GM12891 (cell line): ENCODE measurements at regions not wholly inside any gene's neighbourhood (a gene's known extent, or its start where the extent isn't known, plus 50 kb on each side); places are given as distances from the start of the nearest gene placed in this dataset.

ENCODE experiments used
- PAX5 ChIP-seq: IDR thresholded peaks from 2 replicates; pipeline ENCODE4 v1.6.1; 2011; ENCODE audit warnings: low read length, moderate library complexity, mild to moderate bottlenecking; ENCODE audit not compliant: insufficient read depth, severe bottlenecking
- POLR2A ChIP-seq: IDR thresholded peaks from 2 replicates; pipeline ENCODE4 v1.6.1; 2011; ENCODE audit warnings: low read depth, low read length, control low read depth
- POLR2AphosphoS5 ChIP-seq: IDR thresholded peaks from 2 replicates; pipeline ENCODE4 v1.6.1; 2011; ENCODE audit warnings: low read depth, low read length, control low read depth
- POU2F2 ChIP-seq: IDR thresholded peaks from 2 replicates; pipeline ENCODE4 v1.6.1; 2011; ENCODE audit warnings: low read depth, mild to moderate bottlenecking, control low read depth, low read length, moderate library complexity
- SPI1 ChIP-seq: IDR thresholded peaks from 2 replicates; pipeline ENCODE4 v1.6.1; 2011; ENCODE audit warnings: low read depth, low read length, control low read depth
- TAF1 ChIP-seq: IDR thresholded peaks from 2 replicates; pipeline ENCODE4 v1.6.1; 2011; ENCODE audit warnings: low read depth, low read length, control low read depth

GRCh38 chr3:70476174-70476573, 163.7 kb upstream of the MDFIC2 start:
- TF ChIP-seq POLR2A (no peak), POLR2AphosphoS5 (no peak), TAF1 (no peak), SPI1 (no peak), POU2F2 (no peak), PAX5 (no peak)
